Brain microvascular endothelial cell (primary cell): ENCODE measurements at regions not wholly inside any gene's neighbourhood (a gene's known extent, or its start where the extent isn't known, plus 50 kb on each side); places are given as distances from the start of the nearest gene placed in this dataset.

Source experiments
- DNase-seq: peaks from one replicate; pipeline ENCODE4 v3.0.0-alpha.2; 2020
- H3K27ac ChIP-seq: fragments of 250-450 bp; sonication (Bioruptor Pico); 2 replicates; pipeline ENCODE4 v1.5.1; 2020; ENCODE audit warnings: mild to moderate bottlenecking, moderate library complexity
- H3K27me3 ChIP-seq: fragments of 250-450 bp; sonication (Bioruptor Pico); replicated peaks from 2 replicates; pipeline ENCODE4 v1.5.1; 2020; ENCODE audit warnings: mild to moderate bottlenecking
- H3K36me3 ChIP-seq: fragments of 250-450 bp; sonication (Bioruptor Pico); replicated peaks from 2 replicates; pipeline ENCODE4 v1.5.1; 2020; ENCODE audit warnings: mild to moderate bottlenecking
- H3K4me3 ChIP-seq: 2 replicates; pipeline ENCODE4 v1.5.1; 2011; ENCODE audit warnings: low read depth, mild to moderate bottlenecking, control low read depth, low read length, moderate library complexity
- in situ Hi-C: cut with HindIII; loops from 2 replicates; pipeline ENCODE4 v1.10.0; 2017; ENCODE audit warnings: low sequenced_read_pairs, low pct_ligation_motif_present
- TF ChIP-seq, protein P1 (sequence below): IDR thresholded peaks from 2 replicates; pipeline ENCODE4 v1.5.1; 2011; ENCODE audit warnings: low read depth, mild to moderate bottlenecking, moderate library complexity, low read length, control low read depth, inconsistent platforms; ENCODE audit errors: missing control alignments

DNA sequence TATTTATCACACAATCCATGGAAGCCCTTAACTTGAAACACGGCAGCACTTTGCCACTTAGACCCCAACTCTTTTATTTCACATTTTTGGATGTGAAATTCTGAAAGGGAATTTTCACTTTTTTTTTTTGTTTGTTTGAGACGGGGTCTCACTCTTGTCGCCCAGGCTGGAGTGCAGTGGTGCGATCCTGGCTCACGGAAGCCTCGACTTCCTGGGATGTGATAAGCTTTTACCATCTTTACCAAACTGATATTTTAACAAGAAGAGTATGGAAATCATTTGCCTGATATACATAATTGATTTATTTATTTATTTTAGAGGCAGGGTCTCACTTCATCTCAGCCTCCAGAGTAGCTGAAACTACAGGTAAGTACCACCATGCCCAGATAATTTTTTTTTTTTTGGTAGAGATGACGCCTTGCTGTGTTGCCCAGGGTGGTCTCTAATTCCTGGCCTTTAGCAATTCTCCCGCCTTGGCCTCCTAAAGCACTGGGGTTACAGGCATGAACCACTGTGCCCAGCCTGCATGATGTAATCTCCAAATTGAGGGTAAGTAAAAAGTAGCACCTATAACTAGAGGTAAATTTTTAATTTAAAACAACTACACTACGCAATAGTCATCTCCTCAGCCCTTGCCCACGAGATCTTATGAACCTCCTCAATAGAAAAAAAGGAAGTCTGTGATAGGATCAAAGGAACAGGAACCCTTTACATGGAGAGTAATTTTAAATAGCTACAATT lies 180.7 kb upstream of the KLF14 start:
- TF ChIP-seq, protein P1, sequence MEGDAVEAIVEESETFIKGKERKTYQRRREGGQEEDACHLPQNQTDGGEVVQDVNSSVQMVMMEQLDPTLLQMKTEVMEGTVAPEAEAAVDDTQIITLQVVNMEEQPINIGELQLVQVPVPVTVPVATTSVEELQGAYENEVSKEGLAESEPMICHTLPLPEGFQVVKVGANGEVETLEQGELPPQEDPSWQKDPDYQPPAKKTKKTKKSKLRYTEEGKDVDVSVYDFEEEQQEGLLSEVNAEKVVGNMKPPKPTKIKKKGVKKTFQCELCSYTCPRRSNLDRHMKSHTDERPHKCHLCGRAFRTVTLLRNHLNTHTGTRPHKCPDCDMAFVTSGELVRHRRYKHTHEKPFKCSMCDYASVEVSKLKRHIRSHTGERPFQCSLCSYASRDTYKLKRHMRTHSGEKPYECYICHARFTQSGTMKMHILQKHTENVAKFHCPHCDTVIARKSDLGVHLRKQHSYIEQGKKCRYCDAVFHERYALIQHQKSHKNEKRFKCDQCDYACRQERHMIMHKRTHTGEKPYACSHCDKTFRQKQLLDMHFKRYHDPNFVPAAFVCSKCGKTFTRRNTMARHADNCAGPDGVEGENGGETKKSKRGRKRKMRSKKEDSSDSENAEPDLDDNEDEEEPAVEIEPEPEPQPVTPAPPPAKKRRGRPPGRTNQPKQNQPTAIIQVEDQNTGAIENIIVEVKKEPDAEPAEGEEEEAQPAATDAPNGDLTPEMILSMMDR, result no peak
- in situ Hi-C loops, result no loop called here
- Histone ChIP-seq H3K4me3 (no peak overlapping the region), H3K27ac (peak overlapping the region; percentile 96), H3K27me3 (no peaks in the 10 kb centered on the region), H3K36me3 (peaks cover 14% of the 10 kb centered on the region)
- DNase-seq, result no peak

DNA sequence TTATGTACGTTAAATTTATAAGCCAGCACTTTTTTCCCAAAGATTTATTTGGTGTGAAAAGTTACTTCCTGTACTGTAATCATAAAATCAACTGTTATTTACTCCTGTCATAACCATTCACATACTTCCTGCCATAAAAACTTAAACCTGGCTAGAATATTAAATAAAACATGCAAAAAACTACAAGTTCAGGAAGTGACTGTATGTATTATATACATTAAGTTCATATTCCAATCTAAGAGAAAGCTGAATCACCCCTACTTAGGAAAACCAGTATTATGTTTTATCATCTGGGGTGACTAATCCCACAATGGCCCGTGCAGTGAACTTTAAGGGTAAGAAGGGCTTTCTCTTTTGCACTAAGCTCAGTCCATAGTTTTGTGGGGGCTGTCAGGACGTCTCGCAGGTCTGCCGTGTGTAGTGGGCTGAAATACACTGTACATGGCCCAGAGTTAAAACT lies 183.7 kb upstream of the KLF14 start:
- H3K27ac ChIP-seq, result peak overlapping the region; percentile 96
- DNase-seq, result no peak
- H3K4me3 ChIP-seq, result no peak overlapping the region
- TF ChIP-seq, protein P1, result no peak
- in situ Hi-C loops, result no loop called here
- no peaks in the 10 kb centered on the region for H3K36me3 ChIP-seq
- no peaks in the 10 kb centered on the region for H3K27me3 ChIP-seq

DNA sequence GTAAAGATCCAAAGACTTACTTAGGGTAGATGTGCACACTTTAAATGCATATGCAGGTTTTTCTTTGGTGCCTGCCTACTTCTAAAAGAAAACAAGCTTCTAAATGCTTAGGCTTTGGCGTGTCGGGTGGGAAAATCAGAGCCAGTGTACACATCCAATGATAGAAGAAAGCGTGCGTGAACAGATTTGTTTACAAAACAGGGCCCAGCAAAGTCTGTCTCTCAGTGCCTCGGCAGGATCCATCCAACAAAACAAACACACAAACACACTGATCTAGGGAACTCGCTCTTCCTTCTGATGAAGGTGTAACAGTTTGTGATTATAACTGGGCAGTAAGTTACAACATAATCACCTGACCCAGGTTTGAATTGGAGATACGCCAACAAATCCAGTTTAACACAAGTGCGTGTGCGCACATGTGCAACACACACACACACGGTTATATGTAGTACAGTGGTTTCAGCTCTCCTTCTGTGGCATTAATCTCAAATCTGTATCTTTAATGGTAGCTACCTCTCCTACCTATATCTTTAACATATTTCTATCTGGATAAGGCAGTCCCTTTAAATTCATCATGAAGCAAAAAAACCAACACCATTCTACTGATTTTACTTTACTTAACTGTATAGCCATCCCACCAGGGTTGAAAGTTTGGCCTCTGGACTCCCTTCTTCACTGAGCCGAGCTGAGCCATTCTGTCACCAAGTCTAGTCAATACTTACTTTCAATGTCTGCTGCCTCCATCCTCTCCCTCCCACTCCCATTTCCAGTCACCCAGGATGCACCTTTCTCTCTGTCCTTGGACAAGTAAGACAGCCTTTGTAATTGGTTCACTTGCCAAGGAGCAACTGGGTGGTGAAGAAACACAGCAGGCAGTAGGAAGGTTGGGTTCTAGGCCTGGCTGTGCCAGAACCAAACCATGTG lies 184.4 kb upstream of the KLF14 start:
- Histone ChIP-seq H3K27me3 (no peaks in the 10 kb centered on the region), H3K4me3 (no peak overlapping the region), H3K27ac (peak overlapping the region; percentile 96), H3K36me3 (no peaks in the 10 kb centered on the region)
- no peak for DNase-seq
- in situ Hi-C loops, result no loop called here
- TF ChIP-seq, protein P1, result no peak

DNA sequence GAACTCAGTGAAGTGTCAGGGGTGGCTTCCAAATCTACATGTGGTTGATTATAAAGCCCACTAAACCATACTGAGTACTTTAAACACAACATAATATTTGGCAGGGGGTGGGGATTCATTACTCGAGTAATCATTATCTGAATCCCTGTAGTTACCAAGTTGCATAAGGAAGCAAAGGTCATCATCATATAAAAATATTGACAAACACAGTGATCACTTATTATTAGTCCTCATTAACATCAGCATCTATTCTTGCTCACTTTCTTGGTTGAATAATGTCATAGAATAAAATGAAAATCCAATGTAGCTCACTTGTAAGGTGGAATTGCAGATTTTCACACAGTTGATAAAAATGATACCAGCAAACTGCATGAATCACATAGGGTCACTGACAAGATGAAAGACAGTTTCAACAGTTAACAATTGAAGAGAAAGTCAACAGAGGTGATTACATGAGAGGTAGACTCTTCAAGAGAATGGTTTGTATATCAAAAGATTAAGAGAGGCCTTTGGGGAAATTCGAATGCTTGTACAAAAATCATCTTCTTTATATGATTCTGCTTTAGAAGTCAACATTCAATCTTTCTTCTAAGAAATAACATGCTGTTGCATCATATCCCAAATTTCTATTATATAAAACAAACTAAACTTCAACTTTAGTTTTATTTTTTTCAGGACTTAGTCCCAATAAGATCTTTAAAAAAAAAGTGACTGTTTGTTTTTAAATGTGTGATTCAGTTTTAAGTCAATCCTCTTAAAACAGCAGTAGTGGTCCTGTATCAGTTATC lies 185.5 kb upstream of the KLF14 start:
- TF ChIP-seq, protein P1, result no peak
- H3K27me3 ChIP-seq, result no peaks in the 10 kb centered on the region
- H3K4me3 ChIP-seq, result no peak overlapping the region
- H3K36me3 ChIP-seq, result no peaks in the 10 kb centered on the region
- no peak overlapping the region for H3K27ac ChIP-seq
- in situ Hi-C loops, result no loop called here
- DNase-seq, result no peak

DNA sequence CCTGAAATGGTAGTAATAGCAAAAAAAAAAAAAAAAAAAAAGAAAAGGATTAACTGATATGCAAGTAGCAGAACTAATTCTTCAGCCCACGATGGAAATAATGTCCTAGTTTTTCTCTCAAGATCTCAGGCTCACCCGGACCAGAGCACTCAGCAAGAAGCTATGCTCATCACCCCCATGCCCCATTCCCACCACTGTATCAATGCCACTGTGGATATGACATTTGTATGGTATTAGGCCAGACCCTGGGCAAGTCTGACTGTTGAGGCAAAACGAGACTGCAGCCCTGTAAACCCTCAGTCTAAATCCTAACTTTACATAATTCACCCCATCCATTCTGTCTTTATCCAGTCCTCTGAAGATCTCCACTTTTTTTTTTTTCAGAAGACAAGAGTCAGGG lies 186.1 kb upstream of the KLF14 start:
- H3K27me3 ChIP-seq, result no peaks in the 10 kb centered on the region

More for the DNA sequence above, 186.1 kb upstream of the KLF14 start:
- H3K4me3 ChIP-seq, result no peak overlapping the region
- H3K36me3 ChIP-seq, result no peaks in the 10 kb centered on the region
- TF ChIP-seq, protein P1, result no peak
- H3K27ac ChIP-seq, result peak overlapping the region; percentile 90
- in situ Hi-C loops, result no loop called here
- no peak for DNase-seq
